ENCODE measurements at regions not wholly inside any gene's neighbourhood (a gene's known extent, or its start where the extent isn't known, plus 50 kb on each side); places are given as distances from the start of the nearest gene placed in this dataset.

DNA sequence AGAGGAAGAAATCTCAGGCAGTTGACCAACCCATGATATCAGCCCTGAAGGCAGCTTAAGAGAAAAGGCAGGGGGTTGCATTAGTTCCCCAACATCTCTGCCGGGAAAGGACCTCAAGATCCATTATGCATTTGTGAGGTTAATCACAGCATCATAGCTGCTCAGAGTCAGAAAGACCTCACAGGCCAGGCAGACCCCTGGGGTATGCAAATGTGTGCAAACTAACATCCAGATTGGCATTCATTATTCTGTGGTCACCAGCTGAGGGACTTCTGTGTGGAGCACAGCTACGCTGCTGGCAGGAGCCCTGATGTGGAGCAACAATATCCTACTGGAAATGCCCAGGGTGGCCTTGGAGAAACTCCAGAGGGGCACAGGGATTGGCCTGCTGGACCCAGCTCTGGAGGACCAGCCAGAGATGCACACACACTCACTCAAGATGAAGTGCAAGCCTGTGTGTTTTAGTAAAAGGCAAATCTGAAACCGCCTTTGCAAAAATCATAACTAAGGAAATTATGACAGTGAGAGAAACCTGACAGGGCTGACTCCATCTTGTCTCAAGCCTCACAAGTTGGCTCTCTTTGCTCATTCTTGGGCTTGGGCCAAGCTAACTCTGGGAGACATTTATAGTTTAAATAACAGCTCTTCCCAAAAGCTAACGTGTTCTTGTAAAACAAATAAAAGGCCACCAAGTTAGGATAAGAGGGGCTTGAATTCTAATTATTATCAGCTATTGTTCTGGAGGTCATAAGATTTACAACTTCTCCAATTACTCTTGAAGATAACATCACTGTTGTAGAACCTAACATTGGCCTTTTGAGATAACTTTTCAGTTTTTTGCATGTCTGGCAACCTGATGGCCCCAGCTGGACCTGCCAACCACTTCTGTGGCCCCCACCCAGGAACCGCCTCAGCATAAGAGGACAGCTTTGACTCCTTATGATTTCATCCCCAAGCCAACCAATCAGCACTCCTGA lies 257.1 kb downstream of the UACA start:
- no peak overlapping the region for H3K27ac ChIP-seq
- no peak for FAIRE-seq

DNA sequence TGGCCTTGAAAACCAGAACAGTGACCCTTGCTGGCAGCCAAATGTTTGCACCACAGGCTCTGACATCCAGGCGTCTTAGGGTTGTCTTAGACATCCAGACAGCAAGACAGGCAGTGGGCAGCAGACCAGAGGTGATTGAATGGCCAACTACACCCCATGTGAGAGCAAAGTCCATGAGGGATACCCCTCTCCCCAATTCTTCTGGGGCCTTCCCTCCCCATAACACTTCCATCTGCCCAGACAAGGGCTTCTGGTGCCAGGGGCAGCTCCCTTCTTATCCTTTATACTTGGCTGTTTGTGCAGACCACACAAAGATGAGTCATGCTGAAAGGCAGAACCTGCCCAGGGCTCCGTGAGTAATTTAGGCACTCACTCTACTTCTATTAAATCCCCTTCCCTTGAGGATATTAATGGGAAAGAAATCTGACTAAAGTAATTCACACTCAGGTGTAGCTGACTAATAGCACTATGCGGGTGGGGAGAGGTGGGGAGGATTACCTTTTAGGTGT lies 257.9 kb downstream of the UACA start:
- intact Hi-C loops (cut with DNase I) = no loop called here
- TF ChIP-seq, protein P1, sequence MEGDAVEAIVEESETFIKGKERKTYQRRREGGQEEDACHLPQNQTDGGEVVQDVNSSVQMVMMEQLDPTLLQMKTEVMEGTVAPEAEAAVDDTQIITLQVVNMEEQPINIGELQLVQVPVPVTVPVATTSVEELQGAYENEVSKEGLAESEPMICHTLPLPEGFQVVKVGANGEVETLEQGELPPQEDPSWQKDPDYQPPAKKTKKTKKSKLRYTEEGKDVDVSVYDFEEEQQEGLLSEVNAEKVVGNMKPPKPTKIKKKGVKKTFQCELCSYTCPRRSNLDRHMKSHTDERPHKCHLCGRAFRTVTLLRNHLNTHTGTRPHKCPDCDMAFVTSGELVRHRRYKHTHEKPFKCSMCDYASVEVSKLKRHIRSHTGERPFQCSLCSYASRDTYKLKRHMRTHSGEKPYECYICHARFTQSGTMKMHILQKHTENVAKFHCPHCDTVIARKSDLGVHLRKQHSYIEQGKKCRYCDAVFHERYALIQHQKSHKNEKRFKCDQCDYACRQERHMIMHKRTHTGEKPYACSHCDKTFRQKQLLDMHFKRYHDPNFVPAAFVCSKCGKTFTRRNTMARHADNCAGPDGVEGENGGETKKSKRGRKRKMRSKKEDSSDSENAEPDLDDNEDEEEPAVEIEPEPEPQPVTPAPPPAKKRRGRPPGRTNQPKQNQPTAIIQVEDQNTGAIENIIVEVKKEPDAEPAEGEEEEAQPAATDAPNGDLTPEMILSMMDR (IDR thresholded peaks at IDR 0.05) = no peak
- Histone ChIP-seq H3K36me3 (no peaks in the 10 kb centered on the region), H3K27me3 (no peaks in the 10 kb centered on the region), H3K27ac (no peak overlapping the region), H3K4me3 (no peak overlapping the region), H3K9me3 (no peaks in the 10 kb centered on the region), H3K4me1 (peaks cover 0 to 5% (median 0%) of the 10 kb centered on the region in 3 donors)
- FAIRE-seq (no peak), DNase-seq (no peak), ATAC-seq (peak in 3 of 4 donors; percentile 43 to 73 (median 60))
- WGBS, 2 donors = 41 to 49% methylated on average over 3 of the region's 3 CpGs

More for the DNA sequence above, 257.1 kb downstream of the UACA start:
- intact Hi-C loops (cut with DNase I) = no loop called here
- H3K9me3 ChIP-seq = no peaks in the 10 kb centered on the region
- TF ChIP-seq, protein P1 (IDR thresholded peaks at IDR 0.05) = no peak
- peaks cover 0 to 5% (median 0%) of the 10 kb centered on the region in 3 donors for H3K4me1 ChIP-seq
- H3K27me3 ChIP-seq = no peaks in the 10 kb centered on the region
- DNase-seq = no peak
- ATAC-seq = no peak
- no peaks in the 10 kb centered on the region for H3K36me3 ChIP-seq
- no peak overlapping the region for H3K4me3 ChIP-seq
- WGBS, 2 donors = 74 to 77% methylated on average over 5 of the region's 5 CpGs

DNA sequence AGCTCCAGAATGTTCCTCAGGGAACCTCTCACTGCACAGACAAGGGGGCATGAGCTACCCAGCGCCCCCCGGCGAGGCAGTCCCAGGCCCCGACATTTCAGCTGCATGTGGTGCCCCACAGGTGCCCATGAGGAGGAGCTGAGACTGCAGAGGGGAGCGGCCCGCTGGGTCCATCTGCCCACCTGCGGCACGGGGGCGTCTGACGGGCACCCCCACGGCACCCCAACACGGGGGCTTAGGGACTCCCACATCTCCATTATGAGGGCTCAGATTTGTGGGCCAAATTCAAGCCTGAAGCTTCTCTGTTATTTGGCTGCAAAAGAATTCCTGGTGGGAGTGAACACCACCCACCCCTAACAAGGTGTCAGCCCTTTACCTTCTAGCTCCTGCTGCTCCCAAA lies 258.4 kb downstream of the UACA start:
- no peak overlapping the region for H3K27ac ChIP-seq
- peaks cover 0 to 5% (median 0%) of the 10 kb centered on the region in 3 donors for H3K4me1 ChIP-seq
- ATAC-seq (no peak), DNase-seq (no peak), FAIRE-seq (no peak)
- WGBS, 2 donors = 65 to 80% methylated on average over 11 to 12 of the region's 12 CpGs
- TF ChIP-seq, protein P1 (IDR thresholded peaks at IDR 0.05) = no peak
- H3K36me3 ChIP-seq = no peaks in the 10 kb centered on the region
- H3K4me3 ChIP-seq = no peak overlapping the region
- no peaks in the 10 kb centered on the region for H3K9me3 ChIP-seq
- intact Hi-C loops (cut with DNase I) = no loop called here
- H3K27me3 ChIP-seq = no peaks in the 10 kb centered on the region

DNA sequence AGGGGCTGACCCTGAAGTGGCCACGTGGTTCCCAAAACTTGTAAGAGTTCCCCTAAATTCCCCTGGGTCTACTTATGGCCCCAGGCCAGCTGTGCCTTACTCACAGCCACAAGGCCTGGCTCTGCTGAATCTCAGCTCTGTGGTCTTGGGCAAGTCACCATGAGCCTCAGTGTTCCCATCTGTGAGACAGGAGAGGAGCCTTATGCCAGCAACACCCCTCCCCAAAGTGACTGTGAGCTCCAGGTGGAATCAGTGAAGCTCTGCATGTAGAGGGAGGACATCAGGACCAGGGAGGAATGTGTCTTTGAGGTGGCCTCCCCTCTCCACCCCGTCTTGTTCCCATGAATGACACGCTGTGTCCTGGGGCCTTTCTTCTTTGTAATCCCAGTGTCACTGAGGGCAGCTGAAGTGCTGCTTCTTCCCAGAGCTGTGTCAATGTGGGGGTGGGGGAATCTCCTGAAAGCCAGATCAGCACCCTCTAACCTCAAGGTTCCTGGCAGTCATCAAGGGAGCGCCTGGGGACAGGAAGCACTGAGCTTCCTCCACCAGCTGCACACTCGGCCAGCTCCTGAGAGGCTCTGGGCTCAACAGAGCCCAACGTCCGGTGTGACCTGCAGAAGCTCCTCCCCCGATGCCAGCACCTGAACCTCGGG lies 258.9 kb downstream of the UACA start:
- no peaks in the 10 kb centered on the region for H3K27me3 ChIP-seq
- H3K36me3 ChIP-seq = no peaks in the 10 kb centered on the region
- no peaks in the 10 kb centered on the region for H3K9me3 ChIP-seq
- peak in 3 of 4 donors; percentile 45 to 59 (median 58) for ATAC-seq
- FAIRE-seq = no peak
- DNase-seq = peak in 3 of 6 donors; percentile 29 to 43 (median 35)
- TF ChIP-seq, protein P1 (IDR thresholded peaks at IDR 0.05) = no peak
- peaks cover 0 to 5% (median 0%) of the 10 kb centered on the region in 3 donors for H3K4me1 ChIP-seq
- 46 to 53% methylated on average over 9 of the region's 9 CpGs for WGBS, 2 donors
- H3K4me3 ChIP-seq = no peak overlapping the region
- intact Hi-C loops (cut with DNase I) = no loop called here
- H3K27ac ChIP-seq = no peak overlapping the region
